Endothelial cell of umbilical vein (primary cell): ENCODE measurements at regions not wholly inside any gene's neighbourhood (a gene's known extent, or its start where the extent isn't known, plus 50 kb on each side); places are given as distances from the start of the nearest gene placed in this dataset.

Source experiments
- BruUV-seq: library from RNA; stranded (reverse); fragments of 400-500 nt; replicated peaks from 2 replicates; lab custom pipeline; 2021; lab: Mats Ljungman, UMichigan
- CTCF ChIA-PET: fragments of 300-600, 350-600 bp; sonication (Branson Sonifier 250); formaldehyde crosslinking; loops from one replicate; lab custom pipeline; 2021; ENCODE audit warnings: antibody characterized with exemption, inconsistent platforms; lab: Charles Lee
- POLR2A ChIA-PET: fragments of 300-600, 350-600 bp; sonication (Branson Sonifier 250); formaldehyde crosslinking; loops from one replicate; lab custom pipeline; 2021; ENCODE audit warnings: antibody characterized with exemption, inconsistent platforms; lab: Charles Lee
- DNase-seq: peaks from one replicate; pipeline ENCODE4 v3.0.0-alpha.2; 2011; ENCODE audit warnings: low read depth, low spot score
- FAIRE-seq: peaks from 2 replicates; lab custom pipeline; 2011; peaks lifted over from hg19 to GRCh38; lab: Jason Lieb, UNC
- H2AFZ ChIP-seq: 2 replicates; pipeline ENCODE4 v1.6.0; 2012; ENCODE audit warnings: low read depth, low read length, control low read depth, inconsistent platforms
- H3K27ac ChIP-seq: 2 replicates; pipeline ENCODE4 v1.5.1; 2011; ENCODE audit warnings: low read depth, mild to moderate bottlenecking, control low read depth, low read length, moderate library complexity; ENCODE audit not compliant: insufficient read depth
- H3K27me3 ChIP-seq, 2 experiments: 2 replicates each; pipeline versions ENCODE4 v1.6.0 to v1.6.1; 2011; ENCODE audit warnings: low read length in 2 of 2, mixed read lengths in 1 of 2; ENCODE audit not compliant: control insufficient read depth in 2 of 2, insufficient read depth in 2 of 2
- H3K36me3 ChIP-seq, 2 experiments: 2 replicates in 1 of 2; 3 replicates in 1 of 2; pipeline ENCODE4 v1.5.1; 2011; ENCODE audit warnings: low read length in 2 of 2, mild to moderate bottlenecking in 1 of 2, moderate library complexity in 1 of 2; ENCODE audit not compliant: control insufficient read depth in 2 of 2, insufficient read depth in 2 of 2; ENCODE audit errors: extremely low read depth in 1 of 2
- H3K4me1 ChIP-seq: 3 replicates; pipeline ENCODE4 v1.5.1; 2011; ENCODE audit warnings: mild to moderate bottlenecking, low read length; ENCODE audit not compliant: control insufficient read depth, insufficient read depth; ENCODE audit errors: extremely low read depth
- H3K4me2 ChIP-seq: 2 replicates; pipeline ENCODE4 v1.6.1; 2011; ENCODE audit warnings: low read length, control low read depth, mixed read lengths; ENCODE audit not compliant: insufficient read depth
- H3K4me3 ChIP-seq, 3 experiments: fragments of 200-600 bp in 1 of 3; sonication (generic), shearing (Covaris generic) in 1 of 3; replicated peaks in 1 of 3; 2 replicates each; pipeline ENCODE4 v1.5.1; 2011 to 2016; ENCODE audit warnings: control low read depth in 3 of 3, low read length in 3 of 3, mild to moderate bottlenecking in 2 of 3, inconsistent platforms in 1 of 3, low read depth in 1 of 3, moderate library complexity in 1 of 3; ENCODE audit not compliant: insufficient read depth in 1 of 3
- H3K79me2 ChIP-seq: 2 replicates; pipeline ENCODE4 v1.6.0; 2012; ENCODE audit warnings: low read length, inconsistent platforms; ENCODE audit not compliant: control insufficient read depth, insufficient read depth
- H3K9ac ChIP-seq: replicated peaks from 2 replicates; pipeline ENCODE3; 2011; ENCODE audit warnings: low read length, control low read depth; ENCODE audit not compliant: insufficient read depth; ENCODE audit errors: extremely low read depth
- H3K9me1 ChIP-seq: replicated peaks from 3 replicates; pipeline ENCODE4 v1.6.0; 2011; ENCODE audit warnings: mild to moderate bottlenecking, low read length; ENCODE audit not compliant: control insufficient read depth, insufficient read depth; ENCODE audit errors: extremely low read depth
- H3K9me3 ChIP-seq: replicated peaks from 2 replicates; pipeline ENCODE4 v1.5.1; 2012; ENCODE audit warnings: low read length, inconsistent platforms; ENCODE audit not compliant: control insufficient read depth, insufficient read depth
- H4K20me1 ChIP-seq: replicated peaks from 2 replicates; pipeline ENCODE3; 2011; ENCODE audit warnings: mild to moderate bottlenecking, low read length; ENCODE audit not compliant: control insufficient read depth, insufficient read depth; ENCODE audit errors: extremely low read depth
- EZH2 ChIP-seq: IDR thresholded peaks from 2 replicates; pipeline ENCODE4 v1.6.1; 2012; ENCODE audit warnings: borderline replicate concordance, low read depth, mild to moderate bottlenecking, moderate library complexity, low read length, inconsistent platforms; ENCODE audit not compliant: severe bottlenecking
- FOS ChIP-seq: IDR thresholded peaks from 2 replicates; pipeline ENCODE4 v1.6.1; 2011; ENCODE audit warnings: mild to moderate bottlenecking, low read length, moderate library complexity, borderline replicate concordance; ENCODE audit not compliant: insufficient read depth
- GATA2 ChIP-seq: IDR thresholded peaks from 2 replicates; pipeline ENCODE4 v1.7.0; 2011; ENCODE audit warnings: low read depth, mild to moderate bottlenecking, moderate library complexity, mixed read lengths, low read length; ENCODE audit not compliant: insufficient read length, insufficient read depth
- JUN ChIP-seq: IDR thresholded peaks from 2 replicates; pipeline ENCODE4 v1.6.1; 2011; ENCODE audit warnings: borderline replicate concordance, low read depth; ENCODE audit not compliant: insufficient read length, insufficient read depth
- MYC ChIP-seq: IDR thresholded peaks from one replicate; pipeline ENCODE4 v1.6.1; 2011; ENCODE audit warnings: mild to moderate bottlenecking, low read depth, low read length
- POLR2A ChIP-seq: IDR thresholded peaks from 2 replicates; pipeline ENCODE4 v1.6.1; 2012; ENCODE audit warnings: low read depth, mild to moderate bottlenecking, control low read depth, low read length
- POLR2AphosphoS5 ChIP-seq: IDR thresholded peaks from 2 replicates; pipeline ENCODE4 v1.6.1; 2012; ENCODE audit warnings: low read depth, mild to moderate bottlenecking, control low read depth, low read length, moderate library complexity; ENCODE audit not compliant: insufficient read depth
- dilution Hi-C: fragments of 300-500 bp; cut with MboI; formaldehyde crosslinking; loops from one replicate; pipeline ENCODE4 v1.15.0; 2019; ENCODE audit warnings: low sequenced_read_pairs; ENCODE audit not compliant: extremely low pct_ligation_motif_present
- intact Hi-C: fragments of 100-400 bp; cut with micrococcal nuclease; formaldehyde crosslinking; loops from one replicate; pipeline ENCODE4 v1.10.0; 2022
- TF ChIP-seq, protein P1 (sequence below): IDR thresholded peaks from 2 replicates; pipeline ENCODE4 v1.6.1; 2011; ENCODE audit not compliant: insufficient read depth, insufficient read length
- TF ChIP-seq, protein P2 (sequence below), 2 donors: IDR thresholded peaks; 1 replicate in 1 of 2; 2 replicates in 1 of 2; pipeline ENCODE4 v1.5.1; 2011; ENCODE audit warnings: low read length in 2 of 2, mild to moderate bottlenecking in 2 of 2, moderate library complexity in 2 of 2, control low read depth in 1 of 2, inconsistent platforms in 1 of 2, low read depth in 1 of 2; ENCODE audit not compliant: insufficient read depth in 1 of 2; ENCODE audit errors: extremely low read depth in 1 of 2

DNA sequence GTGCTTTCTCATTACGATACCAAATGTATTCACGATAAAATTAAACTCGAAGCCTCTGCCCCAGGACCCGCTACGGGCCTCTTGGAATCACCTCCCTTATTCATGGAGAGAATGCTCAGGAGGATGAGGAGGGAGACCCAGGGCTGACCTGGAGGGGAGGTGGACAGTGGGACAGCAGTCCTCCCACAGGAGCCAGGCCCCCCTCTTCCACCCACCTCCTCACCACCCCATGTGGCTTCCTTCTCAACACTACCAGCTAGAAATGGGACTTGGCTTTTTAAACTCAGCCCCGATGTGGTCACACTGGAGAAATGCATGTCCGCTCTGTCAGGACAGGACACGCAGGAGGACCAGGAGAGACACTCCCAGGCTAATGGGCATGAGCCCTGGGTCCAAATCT, 147.9 kb upstream of the ID2 start:
- no peak overlapping the region for H2AFZ ChIP-seq
- H4K20me1 ChIP-seq = no peaks in the 10 kb centered on the region
- no peaks in the 10 kb centered on the region for H3K79me2 ChIP-seq
- intact Hi-C loops (no loop called here), dilution Hi-C loops (no loop called here)
- H3K9me1 ChIP-seq = no peaks in the 10 kb centered on the region
- ChIA-PET CTCF (no interaction called here), POLR2A (no interaction called here)
- H3K9me3 ChIP-seq = no peaks in the 10 kb centered on the region
- H3K4me1 ChIP-seq = no peaks in the 10 kb centered on the region
- no peak overlapping the region for H3K4me3 ChIP-seq
- no TSS peak for BruUV-seq
- H3K36me3 ChIP-seq = no peaks in the 10 kb centered on the region
- no peak overlapping the region for H3K9ac ChIP-seq
- H3K27ac ChIP-seq = no peak overlapping the region
- TF ChIP-seq, protein P1, sequence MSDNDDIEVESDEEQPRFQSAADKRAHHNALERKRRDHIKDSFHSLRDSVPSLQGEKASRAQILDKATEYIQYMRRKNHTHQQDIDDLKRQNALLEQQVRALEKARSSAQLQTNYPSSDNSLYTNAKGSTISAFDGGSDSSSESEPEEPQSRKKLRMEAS = no peak
- no peak for TF ChIP-seq POLR2A
- TF ChIP-seq JUN = no peak
- TF ChIP-seq GATA2 = no peak
- TF ChIP-seq, protein P2, sequence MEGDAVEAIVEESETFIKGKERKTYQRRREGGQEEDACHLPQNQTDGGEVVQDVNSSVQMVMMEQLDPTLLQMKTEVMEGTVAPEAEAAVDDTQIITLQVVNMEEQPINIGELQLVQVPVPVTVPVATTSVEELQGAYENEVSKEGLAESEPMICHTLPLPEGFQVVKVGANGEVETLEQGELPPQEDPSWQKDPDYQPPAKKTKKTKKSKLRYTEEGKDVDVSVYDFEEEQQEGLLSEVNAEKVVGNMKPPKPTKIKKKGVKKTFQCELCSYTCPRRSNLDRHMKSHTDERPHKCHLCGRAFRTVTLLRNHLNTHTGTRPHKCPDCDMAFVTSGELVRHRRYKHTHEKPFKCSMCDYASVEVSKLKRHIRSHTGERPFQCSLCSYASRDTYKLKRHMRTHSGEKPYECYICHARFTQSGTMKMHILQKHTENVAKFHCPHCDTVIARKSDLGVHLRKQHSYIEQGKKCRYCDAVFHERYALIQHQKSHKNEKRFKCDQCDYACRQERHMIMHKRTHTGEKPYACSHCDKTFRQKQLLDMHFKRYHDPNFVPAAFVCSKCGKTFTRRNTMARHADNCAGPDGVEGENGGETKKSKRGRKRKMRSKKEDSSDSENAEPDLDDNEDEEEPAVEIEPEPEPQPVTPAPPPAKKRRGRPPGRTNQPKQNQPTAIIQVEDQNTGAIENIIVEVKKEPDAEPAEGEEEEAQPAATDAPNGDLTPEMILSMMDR (IDR thresholded peaks at IDR 0.05; ENCODE audit: extremely low read depth in 1 of 2, insufficient read depth in 1 of 2, low read depth in 1 of 2, low read length in 2 of 2) = no peak
- TF ChIP-seq EZH2 = no peak
- no peak for TF ChIP-seq MYC
- no peak for TF ChIP-seq FOS
- TF ChIP-seq POLR2AphosphoS5 = no peak
- no peak for DNase-seq
- no peak for FAIRE-seq
- no peaks in the 10 kb centered on the region for H3K27me3 ChIP-seq
- no peak overlapping the region for H3K4me2 ChIP-seq
